ENCODE measurements at regions not wholly inside any gene's neighbourhood (a gene's known extent, or its start where the extent isn't known, plus 50 kb on each side); places are given as distances from the start of the nearest gene placed in this dataset.

- intact Hi-C loops (cut with micrococcal nuclease): no loop called here
Measured at GRCh38 chr3:104537323-104537722, 829.4 kb upstream of the ALCAM start.

DNA sequence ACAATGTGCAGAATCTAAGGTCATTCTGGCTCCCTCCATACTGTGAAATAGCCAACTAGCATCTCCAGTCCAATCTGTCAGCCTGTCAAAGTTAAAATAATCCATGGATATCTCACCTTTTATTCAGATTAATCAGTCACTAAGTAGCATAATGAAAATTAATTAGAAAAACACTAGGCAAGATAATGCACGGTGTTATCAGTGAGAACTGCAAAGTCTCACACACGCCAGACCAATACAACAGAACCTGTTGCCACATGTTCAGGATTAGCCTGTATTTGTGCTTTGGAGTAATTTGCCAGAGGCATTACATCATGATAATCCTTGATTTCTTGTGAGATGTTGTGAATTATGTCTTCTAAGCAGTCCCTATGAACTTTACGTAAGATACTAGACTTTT lies 820.4 kb upstream of the ALCAM start:
- intact Hi-C loops (cut with micrococcal nuclease): no loop called here

GRCh38 chr3:104547031-104547430 lies 819.7 kb upstream of the ALCAM start:
- intact Hi-C loops (cut with micrococcal nuclease): no loop called here

DNA sequence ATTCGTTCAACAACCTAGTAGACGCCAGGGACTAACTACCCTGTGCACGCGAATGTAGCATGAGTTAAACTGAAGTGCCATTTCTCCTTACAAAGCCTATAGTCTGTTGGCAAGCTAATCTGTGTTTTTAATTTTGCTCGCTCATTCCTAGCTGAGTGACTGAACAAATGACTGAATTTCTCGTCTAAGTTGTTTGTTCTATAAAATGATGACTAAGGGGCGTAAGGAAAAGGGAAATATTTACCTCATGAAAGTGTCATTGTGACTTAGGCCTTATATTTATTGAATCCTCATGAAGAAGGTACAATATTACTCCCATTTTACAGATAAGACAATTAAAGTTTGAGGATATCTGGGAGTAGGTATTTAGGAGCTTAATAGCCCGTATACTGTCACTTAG lies 818.3 kb upstream of the ALCAM start:
- intact Hi-C loops (cut with micrococcal nuclease): no loop called here

DNA sequence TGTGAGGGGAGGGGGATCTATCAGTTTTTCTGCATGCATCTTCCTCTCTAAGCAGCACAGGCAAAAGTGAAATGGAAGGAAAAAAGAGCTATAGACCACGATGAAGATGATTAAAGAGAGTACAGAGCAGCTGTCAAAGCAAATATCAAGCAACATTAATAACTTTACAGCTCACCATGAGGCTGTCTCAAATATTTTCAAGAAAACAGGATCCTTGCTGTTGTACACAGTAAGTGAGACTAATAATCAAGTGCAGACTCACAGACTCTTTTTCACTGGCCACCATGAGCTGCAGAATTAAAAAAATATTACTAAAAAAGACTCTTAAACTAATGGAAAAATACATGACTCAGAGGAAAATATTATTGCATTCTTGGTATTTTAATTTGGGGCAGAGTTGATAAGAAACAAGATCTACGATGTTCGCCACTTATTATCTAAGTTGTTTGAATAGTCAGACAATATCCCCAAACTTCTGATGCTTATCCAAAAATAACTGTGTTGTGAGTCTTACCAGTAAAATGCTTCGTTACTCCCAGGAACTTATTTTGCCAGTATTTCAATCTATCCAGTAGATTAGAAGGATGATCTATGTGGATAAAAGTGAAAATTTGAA lies 817.5 kb upstream of the ALCAM start:
- intact Hi-C loops (cut with micrococcal nuclease): no loop called here

GRCh38 chr3:104553121-104553520 lies 813.6 kb upstream of the ALCAM start:
- intact Hi-C loops (cut with micrococcal nuclease): no loop called here

- intact Hi-C loops (cut with micrococcal nuclease): no loop called here
Measured at GRCh38 chr3:104554425-104554824, 812.3 kb upstream of the ALCAM start.

- intact Hi-C loops (cut with micrococcal nuclease): no loop called here
Measured at GRCh38 chr3:104555728-104556127, 811.0 kb upstream of the ALCAM start.

GRCh38 chr3:104556372-104557078 lies 810.2 kb upstream of the ALCAM start:
- intact Hi-C loops (cut with micrococcal nuclease): no loop called here

- intact Hi-C loops (cut with micrococcal nuclease): loop anchor here (10.0 kb wide), 1 partner anchor 803 kb away; the partner anchor contains the start of gene ALCAM
Measured at GRCh38 chr3:104561324-104561723, 805.4 kb upstream of the ALCAM start.

GRCh38 chr3:104564045-104564643 lies 802.6 kb upstream of the ALCAM start:
- intact Hi-C loops (cut with micrococcal nuclease): loop anchor here (2.0 to 10.0 kb wide), 2 partner anchors 801 to 955 kb away; partner anchors contain the start of gene ALCAM

GRCh38 chr3:104566054-104566453 lies 800.7 kb upstream of the ALCAM start:
- intact Hi-C loops (cut with micrococcal nuclease): loop anchor here (10.0 kb wide), 1 partner anchor 799 kb away; the partner anchor contains the start of gene ALCAM

DNA sequence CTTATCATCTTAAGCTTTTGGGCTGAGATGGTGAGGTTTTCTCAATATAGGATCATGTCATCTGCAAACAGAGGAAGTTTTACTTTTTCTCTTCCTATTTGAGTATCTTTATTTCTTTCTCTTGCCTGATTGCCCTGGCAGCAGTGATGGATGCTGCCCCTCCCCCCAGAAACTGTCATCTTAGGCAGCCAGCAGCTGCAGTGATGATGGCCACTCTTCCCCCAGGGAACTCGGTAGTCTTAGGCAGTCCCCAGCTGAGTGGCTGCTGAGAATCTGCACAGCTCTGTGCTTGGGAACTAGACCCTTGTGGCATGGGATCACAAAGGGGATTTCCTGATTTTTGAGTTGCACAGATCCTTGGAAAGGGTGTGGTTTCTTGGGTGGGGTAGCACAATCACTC lies 791.1 kb upstream of the ALCAM start:
- intact Hi-C loops (cut with micrococcal nuclease): no loop called here

DNA sequence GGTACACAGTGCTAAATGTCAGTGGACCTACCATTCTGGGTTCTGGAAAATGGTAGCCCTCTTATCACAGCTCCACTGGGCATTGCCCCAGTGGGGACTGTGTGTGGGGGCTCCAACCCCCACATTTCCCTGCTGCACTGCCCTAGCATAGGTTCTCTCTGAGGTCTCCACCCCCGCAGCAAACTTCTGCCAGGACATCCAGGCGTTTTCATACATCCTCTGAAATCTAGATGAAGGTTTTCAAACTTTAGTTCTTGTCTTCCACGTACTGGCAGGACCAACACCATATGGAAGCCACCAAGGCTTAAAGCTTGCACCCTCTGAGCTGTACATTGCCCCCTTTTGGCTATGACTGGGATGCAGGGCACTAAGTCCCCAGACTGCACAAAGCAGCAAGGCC lies 788.2 kb upstream of the ALCAM start:
- intact Hi-C loops (cut with micrococcal nuclease): no loop called here

- intact Hi-C loops (cut with micrococcal nuclease): no loop called here
Measured at GRCh38 chr3:104582092-104582491, 784.6 kb upstream of the ALCAM start.

DNA sequence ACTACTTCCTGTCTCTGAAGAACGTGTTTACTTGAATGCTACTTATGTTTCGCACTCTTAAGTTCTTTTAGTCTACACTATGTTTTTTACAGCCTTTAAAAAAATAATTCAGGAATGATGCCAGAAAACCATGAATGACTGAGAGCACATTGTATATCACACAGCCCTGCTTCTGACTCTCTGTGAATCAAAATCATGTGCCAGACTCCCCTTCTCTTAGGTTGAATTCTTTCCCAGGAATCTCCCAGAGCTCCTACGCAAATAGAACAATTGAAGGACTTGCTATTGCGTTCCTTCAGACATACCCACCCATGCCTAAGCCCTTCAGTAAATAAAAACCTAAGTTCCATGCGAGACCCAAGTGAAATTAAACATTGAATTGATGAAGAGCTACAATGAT lies 782.0 kb upstream of the ALCAM start:
- intact Hi-C loops (cut with micrococcal nuclease): no loop called here

DNA sequence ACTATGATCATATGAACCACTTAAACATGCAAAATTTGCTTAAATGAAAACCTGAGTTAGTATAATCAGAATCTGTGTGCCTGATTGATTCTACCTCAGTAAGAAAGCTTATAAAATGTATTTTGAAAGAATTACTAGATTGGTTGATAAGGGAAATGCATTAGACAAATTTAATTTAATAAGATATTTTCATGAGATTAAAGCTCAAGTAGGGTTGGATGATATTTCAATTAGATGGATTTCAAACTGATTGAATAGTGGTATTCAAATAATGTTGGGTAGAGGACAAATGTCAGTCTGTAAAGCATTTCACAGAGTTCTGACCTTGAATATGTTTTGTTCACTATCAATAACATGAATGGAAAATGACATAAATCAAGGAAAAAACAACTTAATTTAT lies 780.4 kb upstream of the ALCAM start:
- intact Hi-C loops (cut with micrococcal nuclease): no loop called here

DNA sequence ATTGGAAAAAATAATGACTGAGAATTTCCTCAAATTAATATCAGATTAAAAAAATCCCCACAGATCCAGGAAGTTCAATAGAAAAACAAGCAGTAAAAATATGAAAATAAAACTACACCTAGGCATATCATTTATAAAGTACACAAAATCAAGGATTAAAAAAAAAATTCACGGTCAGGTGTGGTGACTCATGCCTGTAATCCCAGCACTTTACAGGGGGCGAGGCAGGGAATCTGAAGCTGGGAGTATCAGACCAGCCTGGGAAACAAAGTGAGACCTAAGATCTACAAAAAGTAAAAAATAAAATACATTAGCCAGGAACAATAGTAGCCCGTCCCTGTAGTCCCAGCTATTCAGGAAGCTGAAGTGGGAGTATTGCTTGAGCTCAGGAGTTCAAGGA lies 778.3 kb upstream of the ALCAM start:
- intact Hi-C loops (cut with micrococcal nuclease): no loop called here

DNA sequence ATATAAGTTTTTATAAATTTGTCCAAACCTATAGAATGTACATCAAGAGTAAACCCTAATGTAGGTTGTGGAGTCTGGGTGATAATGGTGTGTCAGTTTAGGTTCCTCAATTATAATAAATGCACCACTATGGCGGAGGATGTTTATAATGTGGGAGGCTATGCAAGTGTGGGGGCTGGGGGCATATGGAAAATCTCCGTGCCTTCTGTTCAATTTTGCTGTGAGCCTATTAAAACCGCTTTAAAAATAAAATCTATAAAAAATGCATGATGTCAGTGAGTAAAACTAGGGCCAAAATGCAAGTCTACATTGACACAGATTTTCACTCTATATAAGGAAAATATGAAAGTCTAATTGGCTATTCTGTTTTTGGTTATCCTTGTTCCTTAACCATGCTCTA lies 774.9 kb upstream of the ALCAM start:
- intact Hi-C loops (cut with micrococcal nuclease): no loop called here

GRCh38 chr3:104594491-104594890 lies 772.2 kb upstream of the ALCAM start:
- intact Hi-C loops (cut with micrococcal nuclease): no loop called here

DNA sequence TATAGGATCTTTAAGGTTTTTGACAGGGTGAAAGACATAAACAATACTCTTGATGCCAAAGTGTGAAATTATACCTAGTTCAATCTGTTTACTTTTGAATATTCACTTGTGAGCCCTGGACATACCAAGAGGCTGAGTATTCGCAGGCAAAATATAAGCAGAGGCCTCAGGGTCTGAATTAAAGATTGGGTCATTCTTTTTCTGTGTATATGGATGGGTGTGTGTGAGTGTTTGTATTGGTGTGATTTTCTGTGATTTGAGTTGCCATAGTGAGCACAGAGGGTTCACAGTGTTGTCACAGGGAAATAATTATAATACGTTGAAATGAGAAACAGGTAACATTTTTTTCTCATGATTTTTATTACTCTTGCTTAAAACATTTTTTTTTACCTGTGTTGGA lies 770.7 kb upstream of the ALCAM start:
- intact Hi-C loops (cut with micrococcal nuclease): loop anchor here (1.0 to 2.0 kb wide), 2 partner anchors 773 to 923 kb away; no protein-coding TSS in a partner anchor

DNA sequence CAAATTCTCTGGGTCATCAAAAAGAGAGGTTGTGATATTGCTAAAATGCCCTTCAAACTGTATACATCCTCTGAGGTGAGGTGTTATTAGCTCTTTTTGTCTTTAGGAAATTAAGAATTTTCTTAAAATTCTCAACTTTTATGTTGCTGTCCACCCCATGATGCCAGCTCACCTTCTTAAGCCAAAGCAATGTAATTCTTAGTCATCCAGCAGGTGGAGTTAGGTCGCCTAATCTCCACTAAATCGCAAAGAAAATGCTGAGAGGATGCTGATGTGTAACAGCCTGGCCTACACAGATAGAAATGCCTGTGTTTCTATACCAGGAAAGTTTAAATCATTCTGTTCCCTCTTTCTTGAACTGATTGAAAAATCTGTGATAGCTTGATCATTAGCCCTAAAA lies 770.2 kb upstream of the ALCAM start:
- intact Hi-C loops (cut with micrococcal nuclease): loop anchor here (1.0 to 2.0 kb wide), 2 partner anchors 773 to 922 kb away; no protein-coding TSS in a partner anchor

Measured in T-helper 2 cell treated with Interferon-gamma antibody and Interleukin-4, amounts not matched to agents 100 ng/mL and 5 ng/mL, for 36 hours (primary cell).